NAMALWA (cell line): ENCODE measurements at regions not wholly inside any gene's neighbourhood (a gene's known extent, or its start where the extent isn't known, plus 50 kb on each side); places are given as distances from the start of the nearest gene placed in this dataset.
A peak's percentile ranks its signal among the peaks of the same experiment; 100 is the strongest.

Source experiments
- DNase-seq: peaks from one replicate; pipeline ENCODE4 v3.0.0-alpha.2; 2015; ENCODE audit warnings: low spot score

DNA sequence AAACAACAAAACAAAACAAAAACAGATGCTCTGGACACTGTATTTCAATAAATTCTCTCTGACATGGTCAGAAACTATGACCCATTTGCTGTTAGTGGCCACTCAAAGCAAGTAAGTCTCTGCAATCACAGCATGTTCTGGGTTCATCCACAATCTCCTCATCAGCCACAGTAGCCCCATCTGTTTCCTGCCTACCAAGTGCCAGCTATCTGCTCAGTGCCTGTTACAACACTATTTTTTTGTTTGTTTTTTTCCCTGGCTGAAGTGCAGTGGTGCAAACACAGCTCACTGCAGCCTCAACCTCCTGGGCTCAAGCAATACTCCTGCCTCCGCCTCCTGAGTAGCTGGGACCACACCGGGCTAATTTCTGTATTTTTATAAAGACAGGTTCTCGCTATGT is 137.9 kb downstream of the SOX9 start:
- DNase-seq, result no peak

DNA sequence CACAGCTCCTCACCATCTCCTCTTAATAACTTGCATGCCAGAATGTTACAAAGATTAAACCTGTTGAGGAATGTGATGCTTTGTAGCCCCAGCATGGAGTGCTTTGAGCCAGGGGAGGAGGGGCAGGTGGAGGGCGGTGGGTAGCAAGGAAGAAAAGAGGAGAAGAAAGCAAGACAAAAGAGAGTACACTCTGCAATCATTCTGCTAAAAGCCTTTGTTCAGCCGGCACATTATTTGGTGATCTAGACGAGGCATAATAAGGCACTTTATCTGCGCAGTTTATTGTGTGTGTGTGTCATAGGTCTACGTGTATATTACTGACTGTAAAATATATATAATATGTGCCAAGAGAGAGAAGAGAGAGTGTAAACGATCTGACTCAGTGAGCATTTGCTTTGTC is 139.1 kb downstream of the SOX9 start:
- DNase-seq, result no peak

DNA sequence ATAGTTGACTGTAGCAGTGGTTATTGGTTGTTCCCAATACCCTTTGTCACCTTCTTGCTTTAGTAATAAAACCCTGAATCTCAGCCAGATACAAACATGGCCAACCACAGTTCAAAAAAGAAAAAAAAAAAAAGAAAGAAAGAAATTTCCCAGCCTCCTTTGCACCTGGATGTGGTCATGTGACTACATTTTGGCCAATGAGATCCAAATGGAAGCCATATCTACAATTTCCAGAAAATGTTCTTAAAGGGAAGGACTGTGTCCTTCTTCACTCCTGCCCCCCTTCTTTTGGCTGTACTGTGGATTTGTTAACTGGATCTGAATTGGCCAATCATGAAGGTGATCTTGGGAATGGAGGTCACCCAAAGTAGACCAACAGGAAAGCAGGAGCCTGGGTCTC is 141.9 kb downstream of the SOX9 start:
- peak; percentile 3 for DNase-seq

DNA sequence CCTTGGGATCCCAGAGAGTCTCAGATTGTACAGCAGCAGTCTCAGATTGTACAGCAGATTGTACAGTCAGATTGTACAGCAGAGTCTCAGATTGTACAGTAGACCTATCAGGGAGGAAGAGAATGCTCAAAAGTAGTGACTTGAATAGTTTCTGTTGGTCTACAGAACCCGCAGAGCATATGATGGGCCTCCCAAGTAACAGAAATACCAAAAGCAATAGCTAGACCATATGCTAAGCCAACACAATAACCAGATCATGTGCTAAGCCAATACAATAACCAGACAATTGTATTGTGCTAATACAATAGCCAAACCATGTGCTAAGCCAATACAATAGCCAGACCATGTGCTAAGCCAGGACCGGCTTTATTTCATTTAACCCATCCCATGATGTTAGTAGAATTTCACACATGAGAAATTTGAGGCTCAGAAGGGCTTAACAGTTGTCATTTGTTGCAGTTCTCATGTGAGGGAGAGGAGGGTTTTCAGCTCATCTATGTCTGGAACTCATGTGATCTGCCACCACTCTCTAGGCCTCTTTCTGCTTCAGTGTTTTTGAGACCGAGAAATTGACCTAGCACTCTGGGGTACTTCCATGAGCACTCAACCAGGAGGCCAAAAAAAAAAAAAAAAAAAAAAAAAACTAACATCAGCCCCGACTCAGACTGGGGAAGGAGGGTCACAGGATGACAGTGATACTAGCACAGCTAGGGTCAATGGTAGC is 144.0 kb downstream of the SOX9 start:
- DNase-seq, result no peak

DNA sequence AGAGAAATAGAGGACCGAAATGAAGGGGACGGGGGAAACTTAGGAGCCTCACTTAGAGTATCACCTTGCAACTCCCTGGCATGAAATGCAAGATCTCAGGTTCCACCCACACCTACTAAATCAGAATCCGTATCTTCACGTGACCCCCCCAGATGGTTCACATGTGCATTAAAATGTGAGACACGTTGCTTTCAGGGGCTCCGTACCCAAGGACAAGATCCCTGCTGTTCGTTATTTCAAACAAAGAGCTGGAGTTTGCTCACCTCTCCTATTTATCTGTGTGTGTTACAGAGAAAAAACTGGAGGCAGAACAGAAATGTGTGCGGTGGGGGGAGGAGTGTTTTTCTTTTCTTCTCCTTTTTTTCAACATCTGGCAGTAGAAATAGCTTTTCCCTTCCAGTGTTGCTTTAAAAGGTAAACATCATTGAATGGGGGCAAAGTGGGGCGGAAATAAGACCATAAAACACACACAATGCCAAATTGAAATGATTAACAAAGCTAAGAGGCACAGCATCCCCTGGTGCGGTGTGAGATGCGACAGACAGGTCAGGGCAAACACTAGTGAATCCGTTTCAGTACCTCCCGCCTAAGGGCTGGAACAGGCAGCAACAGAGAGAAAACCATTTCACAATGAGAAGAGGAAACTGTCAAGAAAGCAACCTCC is 145.4 kb downstream of the SOX9 start:
- DNase-seq, result no peak

DNA sequence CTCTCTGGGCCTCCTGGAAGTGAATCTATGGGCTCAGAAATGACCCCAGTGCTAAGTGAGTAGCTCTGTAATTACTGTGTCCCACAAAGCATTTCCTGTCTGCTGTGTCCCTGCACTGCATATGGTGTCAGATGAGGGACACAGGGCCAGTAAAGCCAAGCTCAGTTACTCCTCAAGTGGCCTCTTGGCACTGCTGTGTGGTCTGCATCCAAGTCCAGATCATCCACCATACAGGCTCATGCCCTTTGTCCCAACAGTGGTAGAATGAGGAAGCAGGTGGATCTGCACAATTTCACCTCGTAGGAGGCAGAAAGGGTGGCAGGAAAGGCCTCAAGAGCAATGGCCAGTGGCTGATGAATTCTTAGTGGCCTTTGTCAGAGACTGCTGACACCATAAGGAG is 146.8 kb downstream of the SOX9 start:
- no peak for DNase-seq

DNA sequence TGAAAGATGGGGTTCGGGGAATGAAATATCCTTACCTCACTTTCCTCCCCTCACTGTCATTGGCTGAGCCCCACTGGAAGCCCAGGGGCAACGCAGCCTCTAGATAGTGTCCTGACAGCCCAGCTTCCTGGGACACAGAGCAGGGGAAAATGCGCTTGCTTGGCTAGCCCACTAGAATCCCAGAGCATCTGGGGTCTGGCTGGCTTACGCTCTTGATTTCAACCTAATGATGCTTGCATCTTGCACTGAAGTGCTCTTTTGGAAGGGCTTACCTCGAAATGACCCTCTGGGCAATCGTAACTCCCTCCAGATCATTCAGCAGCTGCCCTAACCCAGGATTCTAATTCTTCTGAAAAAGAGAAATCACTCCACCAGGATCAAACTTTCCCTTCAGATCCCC is 147.6 kb downstream of the SOX9 start:
- no peak for DNase-seq

DNA sequence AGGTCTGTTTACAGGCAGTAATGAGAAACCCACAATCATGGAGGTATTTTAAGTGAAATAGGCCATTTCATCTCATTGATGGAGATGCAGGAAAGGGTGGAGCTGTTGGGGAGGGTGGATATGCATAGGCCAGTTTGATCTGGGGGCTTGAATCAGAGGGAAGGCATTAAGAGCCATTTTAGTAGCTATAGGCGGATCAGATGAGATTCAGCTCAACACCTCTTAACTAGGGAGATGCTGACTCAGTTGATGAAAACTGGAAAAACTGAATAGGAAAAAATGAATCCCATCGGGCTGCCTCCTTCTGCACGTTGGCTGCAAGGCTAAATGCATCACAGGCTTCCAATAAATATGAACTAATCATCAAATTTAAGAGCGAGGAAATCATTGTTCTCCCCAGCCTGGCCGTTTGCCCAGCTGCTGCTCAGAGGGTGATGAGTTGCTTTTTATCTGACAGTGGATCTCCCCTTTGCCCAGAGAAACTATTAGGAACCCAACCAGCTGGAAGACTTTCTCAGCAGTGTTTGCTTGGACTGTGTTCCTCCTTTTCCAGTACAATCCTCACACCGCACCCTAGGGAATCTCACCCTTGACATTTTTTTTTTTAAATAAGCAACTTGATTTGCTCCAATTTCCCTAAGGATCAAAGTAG is 149.6 kb downstream of the SOX9 start:
- DNase-seq, result no peak

DNA sequence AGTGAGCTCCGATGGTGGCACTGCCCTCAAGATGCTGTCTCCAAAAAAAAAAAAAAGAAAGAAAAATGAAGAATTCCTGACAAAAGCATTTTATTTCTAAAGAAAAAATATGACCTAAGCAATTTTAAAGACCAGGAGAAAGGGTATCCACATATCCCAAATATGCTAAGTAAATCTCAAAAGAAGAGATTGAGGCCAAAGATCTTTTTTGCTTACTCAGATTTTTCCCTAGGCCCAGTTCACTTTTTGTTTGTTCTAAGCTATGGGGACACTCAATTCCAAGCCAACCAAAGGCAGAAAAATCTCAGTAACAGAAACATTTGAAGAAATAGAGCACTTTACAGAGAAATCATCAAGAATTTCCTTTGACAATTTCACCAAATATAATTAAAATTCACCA is 150.8 kb downstream of the SOX9 start:
- no peak for DNase-seq

DNA sequence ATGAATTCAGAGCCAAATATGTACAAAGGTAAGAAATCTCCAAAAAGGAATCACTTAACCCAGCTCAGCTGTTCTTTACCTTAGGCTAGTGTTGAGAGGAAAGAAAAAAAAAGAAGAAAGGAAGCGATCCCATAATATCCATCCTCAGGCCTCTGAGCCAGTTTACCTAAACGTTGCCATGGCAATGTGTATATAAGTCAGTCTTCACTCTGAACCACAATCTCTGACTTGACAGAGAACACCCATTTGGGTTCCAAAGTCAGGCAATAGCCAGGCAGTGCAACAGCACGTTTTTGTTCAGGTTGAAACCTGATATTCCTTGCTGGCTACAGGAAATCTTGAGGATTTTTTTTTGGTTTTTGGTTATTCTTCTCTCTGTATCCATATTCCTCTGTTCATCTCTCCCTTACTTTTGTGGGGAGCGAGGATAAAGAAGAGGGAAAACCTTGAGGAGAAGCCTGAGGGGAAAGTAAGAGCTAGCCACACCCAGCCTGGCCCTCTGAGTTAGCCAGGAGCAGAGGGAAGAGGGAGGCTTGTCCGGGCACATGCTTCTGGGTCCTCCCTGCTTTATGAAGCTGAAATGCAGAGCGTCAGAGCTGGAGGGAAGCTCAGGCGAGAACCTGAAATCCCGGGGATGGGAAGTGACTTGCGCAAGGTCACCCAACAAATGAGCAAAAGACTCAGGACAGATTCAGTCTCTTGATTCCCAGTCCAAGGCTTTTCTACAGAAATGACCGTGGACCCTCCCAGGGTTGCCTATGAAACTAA is 152.7 kb downstream of the SOX9 start:
- no peak for DNase-seq

DNA sequence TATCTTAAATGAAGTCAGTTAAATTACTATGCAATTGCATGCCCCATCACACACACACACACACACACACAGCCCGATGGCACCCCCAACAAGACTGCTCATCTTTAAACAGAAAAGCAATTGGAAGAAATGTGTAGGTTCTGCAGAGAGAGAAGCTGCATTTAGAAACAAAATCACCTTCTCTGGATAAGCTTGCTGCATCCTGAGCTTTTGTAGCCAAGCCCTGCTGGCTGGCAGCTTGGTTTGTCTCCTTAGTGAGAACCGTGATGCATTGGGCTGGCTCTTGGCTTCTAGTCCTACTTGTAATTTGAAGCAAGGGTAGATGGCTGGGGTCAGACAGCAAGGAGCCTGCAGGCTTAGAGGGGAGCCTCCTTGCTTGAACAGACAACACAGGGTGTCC is 153.8 kb downstream of the SOX9 start:
- no peak for DNase-seq

DNA sequence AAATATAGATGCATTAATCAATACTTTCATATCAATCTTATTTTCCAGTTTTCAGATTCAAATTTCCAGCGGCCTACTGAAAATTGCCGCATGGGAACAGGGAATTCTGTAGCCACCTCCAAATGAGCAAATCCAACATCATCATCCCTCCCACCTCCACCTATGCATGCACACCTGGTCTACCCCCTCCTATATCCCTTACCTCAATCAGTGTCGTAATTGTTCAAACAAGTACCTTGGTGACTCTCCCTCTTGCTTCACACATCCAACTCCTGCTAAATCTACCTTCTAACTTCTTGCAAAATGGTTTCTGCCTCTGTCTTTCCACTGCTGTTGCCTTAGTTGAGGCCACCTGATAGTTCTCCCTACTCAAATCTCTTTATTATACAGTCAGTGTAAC is 160.1 kb downstream of the SOX9 start:
- DNase-seq, result no peak

DNA sequence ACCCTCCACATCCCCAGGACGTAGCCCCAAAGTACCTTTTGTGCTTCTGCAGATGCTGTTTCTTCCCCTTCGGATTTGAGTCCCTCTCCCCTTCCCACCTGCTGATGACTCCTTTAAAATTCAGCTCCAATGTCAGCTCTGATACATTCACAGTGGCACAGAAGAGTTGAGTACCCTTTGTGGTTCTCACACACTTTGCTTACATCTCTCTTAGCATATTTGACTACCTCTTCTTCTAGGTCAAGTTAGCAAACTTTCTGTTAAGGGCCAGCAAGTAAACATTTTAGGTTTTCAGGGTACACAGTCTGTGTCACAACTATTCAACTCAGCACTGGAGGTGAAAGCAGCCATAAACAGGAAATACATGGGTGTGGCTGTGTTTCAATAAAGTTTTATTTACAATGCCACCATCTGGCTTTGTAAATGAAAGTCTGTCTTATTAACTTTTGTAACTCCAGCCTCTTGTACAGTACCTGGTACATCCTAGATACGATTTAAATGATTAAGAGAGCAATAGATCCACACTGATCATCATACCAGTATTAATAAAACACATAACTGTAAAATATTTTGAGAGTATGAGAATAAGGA is 161.7 kb downstream of the SOX9 start:
- peak; percentile 5 for DNase-seq

DNA sequence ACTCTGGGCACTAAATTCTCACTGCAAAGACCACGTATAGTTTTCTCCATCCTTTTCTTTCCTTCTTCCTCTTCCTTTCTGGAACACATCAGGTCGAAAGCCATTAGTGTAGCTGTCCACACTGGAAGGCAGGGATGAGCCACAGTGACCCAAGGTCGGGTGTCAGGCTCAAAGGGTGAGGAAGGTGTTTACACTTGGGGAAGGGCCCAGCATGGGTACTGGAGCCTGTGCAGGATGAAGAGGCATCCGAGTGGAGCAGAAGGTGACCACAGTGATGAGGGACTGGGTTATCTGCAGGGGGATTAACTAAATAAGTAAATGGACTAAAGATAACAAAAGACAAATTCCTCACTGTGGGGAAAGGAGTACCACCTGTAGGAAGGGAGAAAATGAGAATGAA is 164.0 kb downstream of the SOX9 start:
- no peak for DNase-seq

DNA sequence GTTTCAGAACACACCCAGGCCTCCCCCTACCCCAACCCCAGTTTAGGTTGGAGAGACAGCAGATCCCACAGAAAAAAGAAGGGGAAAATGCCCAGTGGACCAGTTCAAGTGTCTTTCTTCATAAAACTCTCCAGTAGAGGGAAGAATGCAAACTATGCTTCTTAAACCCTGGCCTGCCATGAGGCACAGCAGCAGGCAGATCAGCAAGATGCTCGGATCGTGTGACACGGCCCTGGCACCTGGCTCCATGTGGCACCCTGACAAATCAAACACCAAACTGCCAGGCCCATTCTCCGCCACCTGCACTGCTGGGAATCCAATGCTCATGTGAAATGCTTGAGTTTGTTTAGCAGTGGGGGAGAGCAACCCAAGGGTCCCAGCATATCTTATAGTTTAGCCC is 166.8 kb downstream of the SOX9 start:
- no peak for DNase-seq

DNA sequence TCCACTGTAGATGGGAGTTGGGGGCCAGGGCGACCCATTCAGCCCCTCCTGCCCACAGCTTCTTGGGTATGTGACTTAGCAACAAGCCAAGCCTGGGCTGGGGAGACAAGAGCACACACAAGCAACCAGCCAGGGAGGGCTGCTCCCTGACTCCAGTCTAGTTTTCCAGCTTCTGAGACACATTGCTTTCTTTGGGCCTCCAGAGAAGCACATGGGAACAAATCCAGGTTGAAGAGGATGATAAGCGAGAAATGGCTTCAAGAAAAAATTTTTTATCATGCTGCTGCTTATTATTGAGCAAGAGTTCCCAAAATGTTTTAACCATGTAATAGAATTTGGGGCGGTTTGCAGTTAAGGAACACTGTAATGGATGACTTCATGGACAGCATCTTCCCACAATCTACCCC is 173.7 kb downstream of the SOX9 start:
- no peak for DNase-seq

DNA sequence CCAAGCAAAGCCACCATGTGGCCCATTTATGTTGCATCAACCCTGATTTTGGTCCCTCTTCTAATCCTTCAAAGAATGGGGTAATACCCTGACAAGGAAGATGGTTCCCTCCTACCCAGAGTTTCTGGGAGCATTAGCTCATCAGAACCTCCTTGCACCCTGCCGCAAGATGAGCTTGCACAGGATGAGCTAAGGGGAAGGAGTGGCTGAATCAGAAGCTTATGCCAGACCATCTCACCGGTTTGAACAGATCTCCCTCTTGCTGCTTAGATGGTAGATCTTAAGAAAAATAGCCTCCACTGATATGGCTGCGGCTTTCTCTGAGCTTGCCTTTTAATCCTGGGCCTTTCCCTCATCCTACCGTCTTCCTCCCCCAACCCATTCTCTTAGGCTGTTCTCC is 175.1 kb downstream of the SOX9 start:
- DNase-seq, result no peak

DNA sequence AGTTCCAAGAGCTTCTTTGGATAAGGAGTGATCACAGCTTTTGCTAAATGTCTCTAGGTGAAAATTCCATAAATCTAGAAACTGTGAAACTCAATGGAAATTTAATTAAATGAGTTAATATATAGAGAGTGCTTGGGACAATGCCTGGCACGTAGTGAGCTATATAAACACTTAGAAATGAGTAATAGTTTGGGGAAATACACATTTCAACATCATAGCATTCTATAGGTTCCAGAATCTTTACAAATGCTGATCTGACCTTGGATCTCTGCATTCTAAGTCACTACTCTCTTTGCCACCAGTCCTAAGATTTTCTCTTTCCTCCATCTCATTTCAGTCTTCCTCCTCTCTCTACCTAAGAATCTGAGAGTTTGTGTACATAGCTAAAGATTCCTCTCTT is 175.6 kb downstream of the SOX9 start:
- no peak for DNase-seq

DNA sequence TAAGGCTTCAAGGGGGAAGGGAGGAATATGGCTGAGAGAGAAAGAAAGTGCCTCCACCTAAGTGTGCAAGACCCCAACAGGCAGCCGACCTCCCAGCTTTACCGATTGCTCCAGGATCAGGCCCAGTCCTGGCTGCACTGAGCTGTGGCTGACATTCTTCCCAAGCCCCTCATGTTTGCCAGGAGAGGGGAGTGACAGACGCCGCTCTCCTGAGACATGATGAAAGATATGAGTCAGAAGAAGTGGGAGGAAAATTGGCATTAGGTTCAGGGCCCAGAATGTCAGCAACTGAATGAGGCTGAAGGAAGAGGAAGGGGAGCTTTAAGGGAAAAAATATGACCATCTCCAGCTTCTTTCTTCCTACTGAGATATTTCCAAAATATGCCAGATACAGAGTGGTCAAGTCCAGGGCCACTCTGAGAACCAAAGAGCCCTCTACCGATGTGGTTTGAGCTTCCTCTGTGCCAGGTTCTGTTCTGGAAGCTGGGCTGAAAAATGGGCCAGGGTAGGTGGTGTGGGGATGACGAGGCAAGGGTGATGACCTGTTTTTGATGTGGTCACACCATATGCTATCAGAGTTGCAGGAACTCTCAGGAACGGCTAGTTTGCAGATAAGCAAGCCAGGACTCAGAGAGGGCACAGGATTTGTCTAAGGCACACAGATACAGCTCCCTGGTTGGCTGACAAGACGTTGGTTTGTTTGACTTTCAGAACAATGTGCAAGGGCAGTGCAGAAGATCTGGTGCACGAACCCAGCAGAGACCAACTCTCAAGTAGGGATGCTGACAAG is 176.7 kb downstream of the SOX9 start:
- no peak for DNase-seq

DNA sequence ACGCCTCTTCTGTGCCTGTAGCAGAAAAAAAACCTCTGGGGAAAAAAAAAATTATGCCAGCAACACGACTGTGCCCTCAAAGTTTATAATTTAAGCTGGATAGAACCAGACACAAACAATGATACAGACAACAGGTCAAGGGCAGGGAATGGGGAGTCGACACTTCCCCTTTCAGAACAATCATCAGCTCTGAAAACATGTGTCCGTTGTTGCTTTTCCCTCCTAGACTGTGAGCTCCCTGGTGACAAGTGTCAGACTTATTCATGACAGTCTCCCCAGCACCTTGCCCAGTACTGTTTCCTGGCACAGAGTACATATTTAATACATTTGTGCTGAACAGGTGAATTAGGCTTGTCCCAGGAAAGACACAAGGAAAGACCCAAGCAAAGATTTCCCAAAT is 178.3 kb downstream of the SOX9 start:
- DNase-seq, result no peak

DNA sequence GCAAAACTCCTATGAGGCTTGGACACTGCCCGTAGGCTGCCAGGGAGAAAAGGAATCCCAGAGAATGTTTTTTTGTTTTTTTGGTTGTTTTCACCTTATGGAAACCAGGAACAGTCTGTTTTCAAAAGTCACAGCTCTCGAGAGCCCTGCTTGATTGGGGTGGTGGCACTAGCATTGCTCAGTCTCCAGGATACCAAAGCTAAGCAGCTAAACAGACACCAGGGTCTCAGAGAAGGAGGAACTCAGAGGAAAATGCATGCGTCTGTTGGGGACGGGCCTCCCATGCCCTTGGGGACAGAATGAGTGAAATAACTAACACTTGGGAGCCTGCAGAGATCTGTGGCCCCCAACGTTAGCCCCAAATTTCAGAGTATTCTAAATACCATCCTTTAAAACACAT is 178.8 kb downstream of the SOX9 start:
- DNase-seq, result no peak

DNA sequence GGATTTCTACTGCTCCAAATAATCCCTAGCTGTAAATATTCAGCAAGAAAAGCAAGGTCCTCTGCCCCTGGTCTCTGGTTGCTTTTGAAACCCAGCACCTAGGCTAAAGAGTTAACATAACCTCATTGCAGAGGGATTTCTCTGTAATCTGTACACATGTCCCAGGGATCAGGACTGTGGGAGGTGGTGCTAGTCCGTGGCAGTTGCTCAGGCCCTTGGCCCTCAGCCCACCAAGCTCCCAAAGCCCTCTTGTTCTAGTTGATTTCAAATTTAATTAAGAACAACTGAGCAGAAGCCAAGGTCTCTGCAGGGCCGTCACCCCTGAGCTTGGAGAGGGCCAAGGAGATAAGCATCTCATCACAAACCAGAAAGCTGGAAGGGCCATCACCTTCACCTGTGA is 181.1 kb downstream of the SOX9 start:
- no peak for DNase-seq
